Amygdala (tissue), 56 donors: ENCODE measurements at regions not wholly inside any gene's neighbourhood (a gene's known extent, or its start where the extent isn't known, plus 50 kb on each side); places are given as distances from the start of the nearest gene placed in this dataset.
"Not testable (repeated sequence)": the region's sequence is repeated elsewhere in the genome, so short reads cannot be mapped to it uniquely, and the experiment has no call there.

Experiments used
- DNase-seq, 56 donors: peaks; one replicate each; lab custom pipeline; 2025; lab: John Stamatoyannopoulos, UW

DNA sequence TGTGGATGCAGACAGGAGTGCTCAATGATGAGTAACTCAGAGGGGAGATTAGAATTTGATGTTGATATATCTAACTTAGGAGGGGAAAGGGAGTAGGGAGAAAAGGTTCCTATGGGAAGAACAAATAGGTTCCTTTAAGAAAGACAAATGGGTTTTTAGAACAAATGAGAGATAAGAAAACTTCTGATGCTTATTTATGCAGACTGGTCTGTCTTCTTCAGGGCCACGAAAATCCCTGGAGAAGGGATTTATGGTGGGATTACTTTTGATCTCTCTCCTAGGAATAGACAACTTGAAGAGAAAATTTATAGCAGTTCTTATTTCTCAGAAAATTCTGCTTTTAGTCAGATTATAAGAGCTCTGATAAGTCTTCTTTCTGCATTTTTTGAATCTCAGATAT is 99.0 kb upstream of the DDHD1 start:
- DNase-seq: no peak

DNA sequence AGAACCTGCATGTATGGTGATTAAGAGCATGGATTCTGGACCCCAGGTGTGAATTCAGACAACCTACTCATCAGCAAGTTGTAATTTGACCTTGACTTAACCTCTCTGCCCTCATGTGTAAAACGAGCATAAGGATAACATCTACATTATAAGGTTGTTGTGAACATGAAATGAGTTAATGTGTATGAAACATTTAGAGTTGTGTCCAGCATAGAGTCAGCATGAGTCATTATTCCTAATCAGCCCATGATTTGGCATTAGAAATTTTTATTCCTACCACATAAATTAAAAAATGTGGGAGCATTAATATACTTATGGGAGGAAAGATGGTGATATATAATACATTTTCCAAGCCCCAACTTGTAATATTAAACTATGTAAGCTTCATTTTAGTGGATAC is 95.9 kb upstream of the DDHD1 start:
- DNase-seq: no peak

GRCh38 chr14:53247596-53248370 is 94.7 kb upstream of the DDHD1 start:
- no peak for DNase-seq

DNA sequence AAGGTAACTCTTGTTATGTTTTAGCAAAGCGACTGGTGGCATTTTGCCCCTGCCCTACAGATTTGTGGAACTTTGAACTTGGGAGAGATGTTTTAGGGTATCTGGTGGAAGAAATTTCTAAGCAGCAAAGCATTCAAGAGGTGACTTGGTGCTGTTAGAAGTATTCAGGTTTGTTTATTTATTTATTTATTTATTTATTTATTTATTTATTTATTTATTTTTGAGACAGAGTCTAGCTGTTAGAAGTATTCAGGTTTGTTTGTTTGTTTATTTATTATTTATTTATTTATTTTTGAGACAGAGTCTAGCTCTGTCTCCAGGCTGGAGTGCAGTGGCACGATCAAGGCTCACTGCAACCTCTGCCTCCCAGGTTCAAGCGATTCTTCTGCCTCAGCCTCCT is 89.8 kb upstream of the DDHD1 start:
- not testable (repeated sequence) for DNase-seq

GRCh38 chr14:53237488-53237887 is 84.4 kb upstream of the DDHD1 start:
- DNase-seq: no peak

DNA sequence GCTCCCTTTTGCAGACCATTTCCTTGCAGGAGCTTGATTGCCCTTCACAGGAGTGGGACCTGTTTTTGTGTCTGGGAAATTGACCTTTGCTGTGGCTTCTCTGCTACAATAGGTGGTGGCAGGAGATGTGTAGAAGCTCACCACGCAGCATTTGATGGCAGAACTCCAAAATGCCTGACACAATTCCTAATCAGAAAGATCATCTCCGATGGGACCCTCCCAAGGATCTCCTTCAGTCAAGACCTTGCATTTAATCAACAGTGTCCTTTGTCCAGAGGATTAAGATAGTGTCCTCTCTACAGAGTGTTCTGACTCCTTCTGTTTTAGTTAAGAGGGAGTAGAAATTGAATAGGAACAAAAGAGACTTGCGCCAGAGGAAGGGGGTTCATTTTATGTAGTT is 83.6 kb upstream of the DDHD1 start:
- no peak for DNase-seq

DNA sequence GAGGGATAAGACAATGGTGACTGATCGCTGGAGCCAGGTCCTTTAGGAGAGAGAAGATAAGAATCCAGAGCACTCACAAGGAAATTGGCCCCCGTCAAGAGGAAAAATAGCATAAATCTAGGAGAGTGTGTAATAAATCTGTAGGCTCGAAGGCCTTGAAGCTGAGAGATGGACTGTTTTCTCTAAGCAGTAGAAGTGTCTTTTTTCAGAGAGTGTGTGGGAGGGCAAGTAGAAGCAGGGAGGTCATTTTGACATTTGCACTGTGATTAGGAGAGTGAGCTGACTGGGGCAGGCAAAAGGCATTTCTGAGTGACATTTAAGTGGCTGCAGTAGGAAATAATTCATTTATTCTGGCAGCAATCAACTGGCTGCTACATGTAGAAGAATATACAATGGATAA is 78.0 kb upstream of the DDHD1 start:
- DNase-seq: no peak

GRCh38 chr14:53228966-53229365 is 75.8 kb upstream of the DDHD1 start:
- DNase-seq: no peak

GRCh38 chr14:53227154-53227718 is 74.1 kb upstream of the DDHD1 start:
- no peak for DNase-seq

- DNase-seq: no peak
Measured at GRCh38 chr14:53226553-53226952, 73.4 kb upstream of the DDHD1 start.

DNA sequence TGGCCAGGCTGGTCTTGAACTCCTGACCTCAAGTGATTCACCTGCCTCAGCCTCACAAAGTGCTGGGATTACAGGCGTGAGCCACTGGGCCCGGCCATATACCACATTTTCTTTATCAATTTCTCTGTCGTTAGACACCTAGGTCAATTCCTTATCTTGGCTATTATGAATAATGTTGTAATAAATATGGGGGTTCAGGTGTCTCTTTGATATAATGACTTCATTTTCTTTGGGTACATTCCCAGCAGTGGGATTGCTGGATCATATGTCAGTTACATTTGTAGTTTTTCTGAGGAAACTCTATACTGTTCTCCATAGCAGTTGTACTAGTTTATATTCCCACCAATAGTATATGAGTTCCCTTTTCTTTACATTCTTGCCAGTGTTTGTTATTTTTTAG is 67.8 kb upstream of the DDHD1 start:
- DNase-seq: no peak

GRCh38 chr14:53218161-53218560 is 65.0 kb upstream of the DDHD1 start:
- no peak for DNase-seq

DNA sequence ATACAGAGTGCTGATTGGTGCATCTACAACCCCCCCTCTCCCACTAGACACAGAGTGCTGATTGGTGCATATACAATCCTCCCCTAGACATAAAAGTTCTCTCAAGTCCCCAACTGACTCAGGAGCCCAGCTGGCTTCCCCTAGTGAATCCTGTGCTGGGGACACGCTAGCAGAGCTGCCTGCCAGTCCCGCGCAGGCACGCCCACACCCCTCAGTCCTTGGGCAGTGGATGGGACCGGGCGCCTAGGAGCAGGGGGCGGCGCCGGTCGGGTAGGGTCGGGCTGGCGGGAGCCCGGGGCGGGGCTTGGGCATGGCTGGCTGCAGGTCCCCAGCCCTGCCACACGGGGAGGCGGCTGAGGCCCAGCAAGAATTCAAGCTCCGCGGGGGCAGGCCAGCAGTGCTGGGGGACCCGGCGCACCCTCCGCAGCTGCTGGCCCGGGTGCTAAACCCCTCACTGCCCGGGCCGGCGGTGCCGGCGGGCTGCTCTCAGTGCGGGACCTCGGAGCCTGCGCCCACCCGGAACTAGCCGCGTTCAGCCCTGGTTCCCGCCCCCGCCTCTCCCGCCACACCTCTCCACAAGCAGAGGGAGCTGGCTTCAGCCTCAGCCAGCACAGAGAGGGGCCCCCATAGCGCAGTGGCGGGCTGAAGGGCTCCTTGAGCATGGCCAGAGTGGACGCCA is 64.3 kb upstream of the DDHD1 start:
- DNase-seq: peak in 41 of 56 donors; percentile 3 to 64 (median 29)

GRCh38 chr14:53216955-53217315 is 63.8 kb upstream of the DDHD1 start:
- not testable (repeated sequence) for DNase-seq

DNA sequence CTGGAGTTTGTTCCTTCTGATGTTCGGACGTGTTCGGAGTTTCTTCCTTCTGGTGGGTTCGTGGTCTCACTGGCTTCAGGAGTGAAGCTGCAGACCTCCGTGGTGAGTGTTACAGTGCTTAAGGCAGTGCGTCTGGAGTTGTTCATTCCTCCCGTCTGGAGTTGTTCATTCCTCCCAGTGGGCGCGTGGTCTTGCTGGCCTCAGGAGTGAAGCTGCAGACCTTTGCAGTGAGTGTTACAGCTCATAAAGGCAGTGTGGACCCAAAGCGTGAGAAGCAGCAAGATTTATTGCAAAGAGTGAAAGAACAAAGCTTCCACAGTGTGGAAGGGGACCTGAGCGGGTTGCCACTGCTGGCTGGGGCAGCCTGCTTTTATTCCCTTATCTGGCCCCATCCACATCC is 63.4 kb upstream of the DDHD1 start:
- not testable (repeated sequence) for DNase-seq

GRCh38 chr14:53215101-53215500 is 62.0 kb upstream of the DDHD1 start:
- no peak for DNase-seq

DNA sequence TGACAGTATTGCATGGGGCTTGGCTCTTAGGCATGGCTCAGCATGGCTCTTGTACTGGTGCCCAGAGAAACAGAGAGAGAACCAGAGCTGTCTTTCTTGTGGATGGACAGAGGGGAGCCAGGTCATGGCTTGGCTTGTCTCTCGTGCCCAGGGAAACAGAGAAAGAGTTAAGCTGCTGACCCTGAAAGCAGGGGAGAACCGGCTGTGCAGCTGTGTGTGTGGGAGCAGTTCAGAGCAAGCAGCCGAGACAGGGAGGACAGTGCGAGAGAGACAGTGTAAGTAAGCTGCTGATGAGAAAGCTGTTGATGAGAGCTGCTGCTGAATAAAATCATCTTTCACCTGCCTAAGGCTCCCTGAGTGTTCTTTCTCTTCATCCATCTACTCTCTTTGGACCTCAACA is 61.3 kb upstream of the DDHD1 start:
- DNase-seq: no peak

DNA sequence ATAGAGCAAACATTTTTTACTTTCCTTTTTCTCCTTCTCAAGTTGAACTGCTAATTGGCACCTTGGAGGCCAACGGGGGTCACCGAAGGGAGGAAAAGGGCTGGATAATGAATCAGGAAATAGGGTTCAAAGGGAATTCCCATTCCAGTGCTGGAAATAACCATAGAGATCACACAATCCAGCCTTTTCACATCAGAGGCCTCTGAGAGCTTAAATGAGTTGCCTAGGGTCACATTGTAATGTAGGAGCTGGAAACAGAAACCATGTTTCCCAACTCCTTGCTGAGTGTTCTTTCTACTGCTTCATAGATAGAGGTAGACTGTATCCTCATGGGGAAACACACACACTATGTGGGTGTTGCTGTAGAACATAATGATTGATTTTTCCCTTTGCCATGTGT is 60.6 kb upstream of the DDHD1 start:
- no peak for DNase-seq

DNA sequence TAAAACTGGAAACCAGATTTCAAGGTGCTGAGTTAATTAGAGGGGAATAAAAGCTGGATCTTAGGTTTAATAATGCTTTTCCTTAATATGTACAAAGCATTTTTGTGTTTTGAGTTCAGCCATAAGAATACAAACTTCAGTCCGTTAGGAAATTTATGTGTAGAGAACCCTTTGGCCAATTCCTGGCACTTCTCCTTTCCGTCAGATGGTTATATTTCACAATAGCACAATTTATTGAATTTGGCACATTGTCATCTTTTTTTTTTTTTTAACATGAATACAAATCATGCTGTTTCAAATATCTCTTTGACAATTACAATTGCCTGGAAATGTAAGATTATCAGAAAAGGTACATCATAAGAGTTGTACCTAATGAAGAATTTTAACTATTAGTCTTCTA is 56.2 kb upstream of the DDHD1 start:
- DNase-seq: no peak
